IMR-90 (cell line): ENCODE measurements at regions not wholly inside any gene's neighbourhood (a gene's known extent, or its start where the extent isn't known, plus 50 kb on each side); places are given as distances from the start of the nearest gene placed in this dataset.

Experiments used
- ATAC-seq: fragments of 200-7000 bp; cut with Tn5 transposase; 2 replicates; pipeline ENCODE4 v1.9.1; 2020; ENCODE audit warnings: low read depth, mild to moderate bottlenecking, moderate library complexity
- BruUV-seq: library from RNA; stranded (reverse); fragments of 400-500 nt; replicated peaks from 2 replicates; lab custom pipeline; 2021; lab: Mats Ljungman, UMichigan
- CTCF ChIA-PET: fragments of 300-600 bp; formaldehyde crosslinking; extraction: SDS; loops from one replicate; lab custom pipeline; 2021; ENCODE audit warnings: antibody characterized with exemption; lab: Yijun Ruan, JAX
- POLR2A ChIA-PET: fragments of 300-600 bp; sonication (Branson Sonifier 250); formaldehyde crosslinking; loops from one replicate; lab custom pipeline; 2022; ENCODE audit warnings: antibody characterized with exemption; ENCODE audit not compliant: unreplicated experiment; lab: Charles Lee
- DNase-seq: peaks from one replicate; pipeline ENCODE4 v3.0.0; 2013
- H2AFZ ChIP-seq: replicated peaks from 2 replicates; pipeline ENCODE3; 2013; ENCODE audit warnings: low read length, mild to moderate bottlenecking; ENCODE audit not compliant: poor library complexity
- H2AK5ac ChIP-seq: 2 replicates; pipeline ENCODE4 v1.6.1; 2013; ENCODE audit warnings: low read depth, low read length, inconsistent platforms
- H2AK9ac ChIP-seq: replicated peaks from 2 replicates; pipeline ENCODE3; 2013; ENCODE audit warnings: mild to moderate bottlenecking, low read depth, low read length, moderate library complexity; ENCODE audit not compliant: poor library complexity
- H2BK120ac ChIP-seq: 2 replicates; pipeline ENCODE4 v1.6.1; 2013; ENCODE audit warnings: low read depth, low read length, inconsistent platforms
- H2BK15ac ChIP-seq: 3 replicates; pipeline ENCODE4 v1.6.1; 2013; ENCODE audit warnings: low read depth, low read length, inconsistent platforms
- H2BK20ac ChIP-seq: 2 replicates; pipeline ENCODE4 v1.6.1; 2013; ENCODE audit warnings: low read depth, mild to moderate bottlenecking, inconsistent platforms, low read length, moderate library complexity
- H2BK5ac ChIP-seq: 2 replicates; pipeline ENCODE4 v1.6.1; 2013; ENCODE audit warnings: mild to moderate bottlenecking, low read depth, low read length, inconsistent platforms; ENCODE audit not compliant: poor library complexity, severe bottlenecking
- H3K14ac ChIP-seq: replicated peaks from 2 replicates; pipeline ENCODE4 v1.6.1; 2013; ENCODE audit warnings: low read depth, low read length, inconsistent platforms
- H3K18ac ChIP-seq: 2 replicates; pipeline ENCODE4 v1.6.1; 2013; ENCODE audit warnings: low read depth, low read length, control low read depth
- H3K23ac ChIP-seq: 2 replicates; pipeline ENCODE4 v1.6.1; 2013; ENCODE audit warnings: low read depth, low read length, inconsistent platforms
- H3K27ac ChIP-seq: 2 replicates; pipeline ENCODE4 v1.5.1; 2013; ENCODE audit warnings: mild to moderate bottlenecking, control low read depth, low read length; ENCODE audit not compliant: insufficient read depth
- H3K27me3 ChIP-seq: 2 replicates; pipeline ENCODE4 v1.6.1; 2013; ENCODE audit warnings: low read length; ENCODE audit not compliant: control insufficient read depth, insufficient read depth
- H3K36me3 ChIP-seq: 2 replicates; pipeline ENCODE4 v1.6.1; 2013; ENCODE audit warnings: low read length, mixed read lengths; ENCODE audit not compliant: control insufficient read depth, insufficient read depth
- H3K4ac ChIP-seq: 2 replicates; pipeline ENCODE4 v1.6.1; 2013; ENCODE audit warnings: low read depth, low read length, inconsistent platforms
- H3K4me1 ChIP-seq: 2 replicates; pipeline ENCODE4 v1.6.1; 2013; ENCODE audit warnings: low read length, mixed read lengths; ENCODE audit not compliant: control insufficient read depth, insufficient read depth
- H3K4me2 ChIP-seq: 2 replicates; pipeline ENCODE4 v1.6.1; 2013; ENCODE audit warnings: low read depth, mild to moderate bottlenecking, control low read depth, low read length, moderate library complexity
- H3K4me3 ChIP-seq: 2 replicates; pipeline ENCODE4 v1.5.1; 2013; ENCODE audit warnings: low read depth, mild to moderate bottlenecking, control low read depth, low read length, moderate library complexity; ENCODE audit not compliant: insufficient read depth
- H3K56ac ChIP-seq: 2 replicates; pipeline ENCODE4 v1.6.1; 2013; ENCODE audit warnings: low read length, inconsistent platforms; ENCODE audit not compliant: insufficient read depth; ENCODE audit errors: extremely low read depth
- H3K79me1 ChIP-seq, 2 experiments: 2 replicates each; pipeline ENCODE4 v1.6.1; 2013; ENCODE audit warnings: low read length in 2 of 2, inconsistent platforms in 1 of 2, low read depth in 1 of 2
- H3K9ac ChIP-seq: 2 replicates; pipeline ENCODE4 v1.6.1; 2013; ENCODE audit warnings: low read depth, low read length, control low read depth
- H3K9me1 ChIP-seq: 2 replicates; pipeline ENCODE4 v1.6.1; 2013; ENCODE audit warnings: low read length, inconsistent platforms; ENCODE audit not compliant: insufficient read depth
- H3K9me3 ChIP-seq: 2 replicates; pipeline ENCODE4 v1.6.1; 2013; ENCODE audit warnings: low read length; ENCODE audit not compliant: control insufficient read depth, insufficient read depth
- H4K20me1 ChIP-seq: 2 replicates; pipeline ENCODE4 v1.6.1; 2013; ENCODE audit warnings: low read length, inconsistent platforms; ENCODE audit not compliant: insufficient read depth
- H4K5ac ChIP-seq: 2 replicates; pipeline ENCODE4 v1.6.1; 2013; ENCODE audit warnings: mild to moderate bottlenecking, low read depth, low read length, control low read depth
- H4K8ac ChIP-seq, 2 experiments: 2 replicates each; pipeline ENCODE4 v1.6.1; 2013; ENCODE audit warnings: low read depth in 2 of 2, low read length in 2 of 2, control low read depth in 1 of 2, inconsistent platforms in 1 of 2
- H4K91ac ChIP-seq: 2 replicates; pipeline ENCODE4 v1.6.1; 2013; ENCODE audit warnings: low read depth, low read length, inconsistent platforms; ENCODE audit not compliant: insufficient read depth
- BHLHE40 ChIP-seq: fragments of 150-350 bp; IDR thresholded peaks from 2 replicates; pipeline ENCODE4 v1.6.1; 2016; ENCODE audit warnings: mild to moderate bottlenecking, low read depth, low read length
- MAZ ChIP-seq: IDR thresholded peaks from 2 replicates; pipeline ENCODE4 v1.6.1; 2012; ENCODE audit warnings: low read depth, mild to moderate bottlenecking, low read length, improper control_type of control experiment, moderate library complexity, borderline replicate concordance
- WGBS, 2 experiments: methylation state at CpG; one replicate each; pipeline versions ENCODE4 v1.1.5 to v1.1.7; 2013; ENCODE audit warnings: missing lambda C conversion rate in 2 of 2; ENCODE audit not compliant: insufficient read length in 1 of 2; ENCODE audit errors: extremely low coverage in 2 of 2; 5-methylcytosine and 5-hydroxymethylcytosine counted together
- dilution Hi-C: fragments of 300-500 bp; cut with HindIII; formaldehyde crosslinking; loops from one replicate; pipeline ENCODE4 v1.14.3; 2018; ENCODE audit warnings: low sequenced_read_pairs; ENCODE audit not compliant: unreplicated experiment
- in situ Hi-C: fragments of 300-500 bp; cut with MboI; formaldehyde crosslinking; loops from 3 replicates; pipeline ENCODE4 v1.14.3; 2019; ENCODE audit warnings: low sequenced_read_pairs, inconsistent platforms, mixed read lengths
- intact Hi-C: fragments of 100-400 bp; cut with micrococcal nuclease; formaldehyde crosslinking; loops from 2 replicates; pipeline ENCODE4 v1.10.0; 2022

DNA sequence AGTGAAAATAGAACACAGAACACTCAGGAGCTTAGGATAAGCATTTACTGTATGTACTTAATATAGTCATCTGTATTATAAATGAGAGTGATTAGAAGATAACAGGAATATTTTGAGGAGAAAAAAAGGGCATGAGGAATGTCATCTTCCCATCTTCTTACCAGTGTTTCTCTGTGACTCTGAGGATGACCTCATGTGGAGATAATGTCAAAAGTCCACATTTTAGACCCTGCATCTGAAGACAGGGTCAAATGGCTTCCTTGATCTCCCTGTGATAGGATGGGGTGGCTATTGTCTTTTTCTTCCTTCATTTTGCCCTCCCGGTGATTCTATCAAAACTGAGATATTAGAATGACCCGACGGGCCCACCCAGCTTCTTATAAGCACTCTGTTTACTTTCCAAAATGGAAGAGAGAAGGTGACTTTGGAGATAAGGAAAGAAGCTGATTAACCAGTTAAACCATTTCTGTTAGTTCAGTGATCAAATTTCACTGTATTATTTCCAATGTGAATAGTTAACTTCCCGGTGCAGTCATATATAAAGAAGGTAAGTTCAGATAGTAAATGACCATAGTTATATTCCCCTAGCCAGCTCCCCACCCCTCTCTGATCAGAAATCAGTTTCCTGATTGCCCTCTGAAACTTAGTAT lies 115.7 kb upstream of the SALL4 start:
- Histone ChIP-seq H2BK120ac (no peak overlapping the region), H4K91ac (no peak overlapping the region), H3K14ac (no peak overlapping the region), H4K8ac (no peak overlapping the region), H2AFZ (no peak overlapping the region), H3K9me3 (no peaks in the 10 kb centered on the region), H2BK5ac (no peak overlapping the region), H3K36me3 (no peaks in the 10 kb centered on the region), H3K9ac (no peak overlapping the region), H3K27ac (no peak overlapping the region), H3K4me1 (no peaks in the 10 kb centered on the region), H2AK9ac (no peak overlapping the region), H4K5ac (no peak overlapping the region), H3K4me2 (no peak overlapping the region), H2BK20ac (no peak overlapping the region), H3K18ac (no peak overlapping the region), H3K4ac (no peak overlapping the region), H3K56ac (no peak overlapping the region), H3K9me1 (no peaks in the 10 kb centered on the region), H3K4me3 (no peak overlapping the region), H3K79me1 (no peaks in the 10 kb centered on the region), H3K27me3 (no peaks in the 10 kb centered on the region), H3K23ac (no peak overlapping the region), H4K20me1 (no peaks in the 10 kb centered on the region), H2AK5ac (no peak overlapping the region), H2BK15ac (no peak overlapping the region)
- no peak for ATAC-seq
- in situ Hi-C loops, result no loop called here
- CTCF ChIA-PET, result interaction anchor here (0.5 kb wide), 1 partner anchor 64 kb away, joined by 4 read pairs; no protein-coding TSS in a partner anchor
- POLR2A ChIA-PET, result no interaction called here
- no CpG with 5 or more reads among the region's 4 CpGs for WGBS, 2 experiments
- no peak for TF ChIP-seq BHLHE40
- TF ChIP-seq MAZ, result no peak
- dilution Hi-C loops, result no loop called here
- intact Hi-C loops, result no loop called here
- DNase-seq, result no peak
- BruUV-seq, result no TSS peak
